ENCODE measurements at regions not wholly inside any gene's neighbourhood (a gene's known extent, or its start where the extent isn't known, plus 50 kb on each side); places are given as distances from the start of the nearest gene placed in this dataset.

GRCh38 chr1:38690790-38691449, 168.7 kb downstream of the RRAGC start:
- TF ChIP-seq CTCF (IDR thresholded peaks at IDR 0.05), result no peak
- TF ChIP-seq POLR2A (IDR thresholded peaks at IDR 0.05), result no peak
